CD14-positive monocyte (primary cell): ENCODE measurements at regions not wholly inside any gene's neighbourhood (a gene's known extent, or its start where the extent isn't known, plus 50 kb on each side); places are given as distances from the start of the nearest gene placed in this dataset.

Source experiments
- DNase-seq, 3 donors: peaks; one replicate each; pipeline ENCODE4 v3.0.0-alpha.2; 2011 to 2022
- H2AFZ ChIP-seq: 2 replicates; pipeline ENCODE4 v1.6.0; 2012; ENCODE audit warnings: mild to moderate bottlenecking, low read depth, low read length, inconsistent platforms; ENCODE audit not compliant: insufficient read depth, poor library complexity, severe bottlenecking
- H3K27ac ChIP-seq, 2 donors: 1 replicate in 1 of 2; 2 replicates in 1 of 2; pipeline ENCODE4 v1.5.1; 2012 to 2013; ENCODE audit warnings: low read length in 2 of 2, control low read depth in 1 of 2, inconsistent platforms in 1 of 2, low read depth in 1 of 2, mild to moderate bottlenecking in 1 of 2
- H3K27me3 ChIP-seq, 2 donors: one replicate each; pipeline versions ENCODE4 v1.6.0 to v1.6.1; 2011 to 2013; ENCODE audit warnings: low read length in 2 of 2; ENCODE audit not compliant: control insufficient read depth in 2 of 2, insufficient read depth in 2 of 2
- H3K36me3 ChIP-seq, 2 donors: replicated peaks in 1 of 2; 1 replicate in 1 of 2; 2 replicates in 1 of 2; pipeline versions ENCODE4 v1.5.1 to v1.6.1; 2012 to 2013; ENCODE audit warnings: low read length in 2 of 2, control low read depth in 1 of 2, inconsistent platforms in 1 of 2, mild to moderate bottlenecking in 1 of 2; ENCODE audit not compliant: insufficient read depth in 2 of 2, control insufficient read depth in 1 of 2
- H3K4me1 ChIP-seq, 2 donors: 1 replicate in 1 of 2; 2 replicates in 1 of 2; pipeline versions ENCODE4 v1.5.1 to v1.6.1; 2012 to 2013; ENCODE audit warnings: low read length in 2 of 2, control low read depth in 1 of 2, inconsistent platforms in 1 of 2, mild to moderate bottlenecking in 1 of 2, moderate library complexity in 1 of 2; ENCODE audit not compliant: insufficient read depth in 2 of 2, control insufficient read depth in 1 of 2
- H3K4me2 ChIP-seq: replicated peaks from 2 replicates; pipeline ENCODE3; 2012; ENCODE audit warnings: low read length, moderate library complexity, mild to moderate bottlenecking; ENCODE audit not compliant: poor library complexity, severe bottlenecking; ENCODE audit errors: extremely low read depth
- H3K4me3 ChIP-seq, 3 experiments: fragments of 200-600 bp in 1 of 3; sonication (generic) in 1 of 3; replicated peaks in 1 of 3; 1 replicate in 2 of 3; 2 replicates in 1 of 3; pipeline ENCODE4 v1.5.1; 2011 to 2013; ENCODE audit warnings: low read length in 3 of 3, mild to moderate bottlenecking in 3 of 3, control low read depth in 2 of 3, low read depth in 2 of 3, inconsistent platforms in 1 of 3, moderate library complexity in 1 of 3
- H3K79me2 ChIP-seq: 2 replicates; pipeline ENCODE4 v1.6.0; 2012; ENCODE audit warnings: mild to moderate bottlenecking, control low read depth, inconsistent platforms, low read length, moderate library complexity; ENCODE audit not compliant: insufficient read depth
- H3K9ac ChIP-seq: 2 replicates; pipeline ENCODE4 v1.6.0; 2017; ENCODE audit warnings: low read length, mild to moderate bottlenecking; ENCODE audit not compliant: insufficient read depth, poor library complexity, severe bottlenecking
- H3K9me3 ChIP-seq, 2 donors: replicated peaks in 1 of 2; 1 replicate in 1 of 2; 2 replicates in 1 of 2; pipeline versions ENCODE4 v1.5.1 to v1.6.1; 2012 to 2013; ENCODE audit warnings: low read length in 2 of 2, control low read depth in 1 of 2; ENCODE audit not compliant: control insufficient read depth in 1 of 2, insufficient read depth in 1 of 2
- H4K20me1 ChIP-seq: 2 replicates; pipeline ENCODE4 v1.6.0; 2012; ENCODE audit warnings: mild to moderate bottlenecking, low read length, control low read depth, moderate library complexity; ENCODE audit not compliant: insufficient read depth
- H3K27ac Mint-ChIP-seq, 7 donors: one replicate each; pipeline ENCODE4 v1.8.0; 2020; ENCODE audit warnings: mild to moderate bottlenecking in 7 of 7, mixed read lengths in 7 of 7, moderate library complexity in 6 of 7, inconsistent platforms in 2 of 7
- H3K27me3 Mint-ChIP-seq, 3 donors: one replicate each; pipeline ENCODE4 v1.8.0; 2021 to 2022; ENCODE audit warnings: low read depth in 3 of 3, mild to moderate bottlenecking in 3 of 3, mixed read lengths in 3 of 3, moderate library complexity in 3 of 3, inconsistent platforms in 1 of 3
- H3K36me3 Mint-ChIP-seq, 2 donors: one replicate each; pipeline ENCODE4 v1.8.0; 2020; ENCODE audit warnings: mixed read lengths in 2 of 2, inconsistent platforms in 1 of 2, mild to moderate bottlenecking in 1 of 2
- H3K4me1 Mint-ChIP-seq: one replicate; pipeline ENCODE4 v1.8.0; 2020; ENCODE audit warnings: mild to moderate bottlenecking, mixed read lengths
- H3K4me3 Mint-ChIP-seq, 2 donors: one replicate each; pipeline ENCODE4 v1.8.0; 2020; ENCODE audit warnings: mild to moderate bottlenecking in 2 of 2, mixed read lengths in 2 of 2, moderate library complexity in 1 of 2
- H3K9me3 Mint-ChIP-seq, 7 donors: one replicate each; pipeline ENCODE4 v1.8.0; 2020 to 2022; ENCODE audit warnings: mixed read lengths in 7 of 7, mild to moderate bottlenecking in 6 of 7, moderate library complexity in 6 of 7, inconsistent platforms in 2 of 7
- CTCF ChIP-seq: fragments of 200-600 bp; IDR thresholded peaks from one replicate; pipeline ENCODE4 v1.8.0; 2022; ENCODE audit warnings: antibody characterized with exemption, mild to moderate bottlenecking
- WGBS: methylation state at CpG from one replicate; pipeline ENCODE4 v1.1.5; 2013; ENCODE audit warnings: missing lambda C conversion rate; ENCODE audit not compliant: insufficient coverage; 5-methylcytosine and 5-hydroxymethylcytosine counted together
- intact Hi-C, 2 donors: fragments of 100-400 bp; cut with micrococcal nuclease; formaldehyde crosslinking; loops; one replicate each; pipeline versions ENCODE4 v1.15.0 to v1.15.1; 2023

DNA sequence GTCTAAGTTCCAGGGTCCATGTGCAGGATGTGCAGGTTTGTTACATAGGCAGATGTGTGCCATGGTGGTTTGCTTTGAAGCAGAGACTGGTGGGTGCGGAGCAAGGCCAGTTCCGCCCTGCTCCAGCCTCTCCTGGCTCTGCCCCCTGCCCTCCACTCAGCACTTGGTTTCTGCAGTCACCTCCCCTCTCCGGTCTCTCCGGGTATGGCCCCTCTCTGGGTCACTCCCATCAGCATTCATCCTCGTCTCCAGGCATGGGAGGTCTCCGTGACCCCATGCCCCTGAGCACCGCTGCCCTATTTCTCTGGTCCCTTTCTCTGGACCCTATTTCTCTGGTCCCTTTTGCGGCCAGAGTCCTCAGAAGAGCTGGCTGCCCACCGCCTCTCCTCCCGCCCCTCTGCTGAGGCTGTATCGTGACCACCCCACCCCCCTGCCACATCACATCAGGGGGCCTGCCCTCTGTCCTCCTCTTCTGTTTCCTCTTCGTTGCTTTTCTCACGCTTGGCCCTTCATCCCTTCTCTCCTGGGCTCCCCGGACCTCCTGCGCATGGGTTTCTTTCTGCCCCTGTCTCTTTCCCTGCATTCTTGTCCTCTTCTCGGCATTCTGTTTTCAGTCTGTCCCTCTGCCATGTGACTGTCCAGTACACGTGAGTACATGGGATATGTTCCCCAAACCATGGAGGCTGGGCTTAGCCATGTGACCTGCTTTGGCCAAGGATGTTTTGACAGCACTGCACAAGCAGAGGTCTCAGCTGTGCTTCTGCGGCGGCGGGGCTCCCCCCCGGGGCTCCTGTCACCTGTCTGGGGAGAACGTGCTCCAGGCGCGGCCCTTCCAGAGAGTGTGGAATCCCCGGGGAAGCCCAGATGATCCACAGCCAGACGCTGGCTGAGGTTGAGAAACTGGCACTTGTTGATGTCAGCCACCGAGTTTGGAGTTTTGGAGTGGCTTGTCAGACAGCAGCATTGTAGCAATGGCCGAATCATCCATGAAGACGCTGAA, 54.4 kb upstream of the C1orf174 start:
- 56% methylated on average over 23 of the region's 29 CpGs for WGBS
- peaks cover 0 to 6% (median 0%) of the 10 kb centered on the region in 7 donors for H3K9me3 Mint-ChIP-seq
- Histone ChIP-seq H3K4me3 (no peak overlapping the region), H3K27ac (no peak overlapping the region), H3K9ac (no peak overlapping the region), H4K20me1 (no peaks in the 10 kb centered on the region), H2AFZ (no peak overlapping the region), H3K36me3 (no peaks in the 10 kb centered on the region), H3K27me3 (no peaks in the 10 kb centered on the region), H3K79me2 (no peaks in the 10 kb centered on the region), H3K9me3 (no peaks in the 10 kb centered on the region), H3K4me2 (no peak overlapping the region), H3K4me1 (no peaks in the 10 kb centered on the region)
- no peak overlapping the region for H3K4me3 Mint-ChIP-seq
- peaks cover 13 to 22% (median 19%) of the 10 kb centered on the region in 3 donors for H3K27me3 Mint-ChIP-seq
- DNase-seq, result no peak
- H3K4me1 Mint-ChIP-seq, result no peaks in the 10 kb centered on the region
- H3K27ac Mint-ChIP-seq, result no peak overlapping the region
- H3K36me3 Mint-ChIP-seq, result no peaks in the 10 kb centered on the region
- TF ChIP-seq CTCF, result no peak
- intact Hi-C loops, result no loop called here

- no peak overlapping the region for H3K27ac ChIP-seq
- intact Hi-C loops, result no loop called here
- H2AFZ ChIP-seq, result no peak overlapping the region
- no peak overlapping the region for H3K4me3 ChIP-seq
- no peaks in the 10 kb centered on the region for H3K36me3 ChIP-seq
- peaks cover 11 to 23% (median 20%) of the 10 kb centered on the region in 3 donors for H3K27me3 Mint-ChIP-seq
- H4K20me1 ChIP-seq, result no peaks in the 10 kb centered on the region
- no peaks in the 10 kb centered on the region for H3K79me2 ChIP-seq
- peaks cover 0 to 2% (median 0%) of the 10 kb centered on the region in 7 donors for H3K9me3 Mint-ChIP-seq
- no peak overlapping the region for H3K9ac ChIP-seq
- H3K4me3 Mint-ChIP-seq, result no peak overlapping the region
- H3K9me3 ChIP-seq, result no peaks in the 10 kb centered on the region
- H3K36me3 Mint-ChIP-seq, result no peaks in the 10 kb centered on the region
- H3K4me1 ChIP-seq, result no peaks in the 10 kb centered on the region
- DNase-seq, result no peak
- 88% methylated on average over 14 of the region's 18 CpGs for WGBS
- no peaks in the 10 kb centered on the region for H3K27me3 ChIP-seq
- H3K27ac Mint-ChIP-seq, result no peak overlapping the region
- TF ChIP-seq CTCF, result no peak
- no peaks in the 10 kb centered on the region for H3K4me1 Mint-ChIP-seq
- no peak overlapping the region for H3K4me2 ChIP-seq
These were observed 55.2 kb upstream of the C1orf174 start for GRCh38 chr1:3955196-3955772.
